SK-N-MC (cell line): ENCODE measurements at regions not wholly inside any gene's neighbourhood (a gene's known extent, or its start where the extent isn't known, plus 50 kb on each side); places are given as distances from the start of the nearest gene placed in this dataset.

Experiments
- EZH2 ChIP-seq: fragments of 200-600 bp; sonication (generic); IDR thresholded peaks from one replicate; pipeline ENCODE4 v1.6.1; 2017; ENCODE audit warnings: antibody characterized with exemption
- FOXP2 ChIP-seq: optimal IDR thresholded peaks from 2 replicates; pipeline ENCODE3; 2011; ENCODE audit warnings: mild to moderate bottlenecking, moderate library complexity; ENCODE audit not compliant: insufficient read depth; ENCODE audit errors: extremely low read length, control extremely low read depth
- POLR2AphosphoS5 ChIP-seq: IDR thresholded peaks from 2 replicates; pipeline ENCODE4 v1.6.1; 2012; ENCODE audit warnings: mild to moderate bottlenecking, low read depth, low read length, borderline replicate concordance

DNA sequence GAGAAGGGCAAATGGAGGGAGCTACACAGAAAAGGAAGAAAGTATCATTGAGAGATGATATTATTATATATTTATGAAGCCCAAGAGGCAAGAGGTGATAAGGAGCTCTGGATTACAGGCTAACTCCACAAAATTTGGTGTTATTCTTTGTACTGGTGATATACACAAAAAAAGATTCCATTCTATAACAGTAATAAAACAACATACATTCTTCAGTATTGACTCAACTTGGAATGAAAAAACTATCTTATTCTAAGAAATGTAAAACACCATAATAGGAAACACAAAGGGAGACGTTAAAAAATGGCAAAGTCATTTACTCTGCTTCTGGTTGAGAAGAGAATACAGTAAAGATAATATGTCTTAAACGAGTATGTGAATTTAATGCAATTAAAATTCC lies 99.4 kb downstream of the TEX35 start:
- TF ChIP-seq POLR2AphosphoS5: no peak
- no peak for TF ChIP-seq EZH2
- no peak for TF ChIP-seq FOXP2
